Endothelial cell of hepatic sinusoid (primary cell): ENCODE measurements at regions not wholly inside any gene's neighbourhood (a gene's known extent, or its start where the extent isn't known, plus 50 kb on each side); places are given as distances from the start of the nearest gene placed in this dataset.

Experiments used
- in situ Hi-C: cut with HindIII; loops from 2 replicates; pipeline ENCODE4 v1.10.0; 2017; ENCODE audit warnings: low sequenced_read_pairs

DNA sequence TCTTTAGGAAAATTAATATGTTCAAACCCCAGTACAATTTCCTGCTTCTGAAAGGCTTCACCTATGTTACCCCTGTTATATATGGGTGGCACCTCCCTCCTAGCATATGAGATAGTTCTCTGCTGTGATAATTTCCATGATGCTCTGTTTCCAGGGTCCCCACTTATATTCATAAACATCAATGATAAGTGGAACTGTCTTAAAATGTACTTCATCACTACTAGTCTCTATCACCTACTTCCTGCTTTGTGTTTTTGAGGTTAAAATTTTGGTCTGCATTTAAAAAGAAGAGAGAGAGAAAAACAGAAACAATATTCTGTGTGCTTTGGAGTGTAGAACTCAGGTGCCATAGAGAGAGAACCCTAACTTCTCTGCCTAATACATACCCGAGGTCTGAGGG lies 234.7 kb downstream of the HTR1A start:
- in situ Hi-C loops: no loop called here

GRCh38 chr5:63726496-63726895 lies 235.7 kb downstream of the HTR1A start:
- in situ Hi-C loops: no loop called here

- in situ Hi-C loops: no loop called here
These were observed 243.1 kb downstream of the HTR1A start for GRCh38 chr5:63719147-63719546.

GRCh38 chr5:63700241-63700640 lies 262.0 kb downstream of the HTR1A start:
- in situ Hi-C loops: no loop called here

DNA sequence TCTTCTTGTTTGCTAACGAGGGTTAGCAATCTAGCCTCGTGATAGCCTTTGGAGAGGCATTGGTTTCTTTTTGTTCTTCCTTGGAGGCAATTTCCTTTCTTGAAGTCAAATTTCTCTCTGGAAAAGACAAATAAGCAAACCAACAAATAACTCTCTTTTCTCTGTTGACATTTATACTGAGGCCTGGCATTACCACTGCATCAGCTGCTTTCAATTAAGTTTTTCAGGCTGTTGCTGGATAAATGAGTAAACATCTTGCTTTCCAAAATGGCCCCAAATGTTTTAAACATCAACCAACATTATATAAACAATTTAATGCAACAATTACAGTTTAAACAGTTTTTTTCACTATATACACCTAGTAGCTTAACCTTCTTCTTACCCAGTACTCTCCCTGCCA lies 264.4 kb downstream of the HTR1A start:
- in situ Hi-C loops: no loop called here

GRCh38 chr5:63690546-63690945 lies 271.7 kb downstream of the HTR1A start:
- in situ Hi-C loops: no loop called here

GRCh38 chr5:63687854-63688516 lies 274.3 kb downstream of the HTR1A start:
- in situ Hi-C loops: no loop called here

GRCh38 chr5:63686938-63687337 lies 275.3 kb downstream of the HTR1A start:
- in situ Hi-C loops: no loop called here

DNA sequence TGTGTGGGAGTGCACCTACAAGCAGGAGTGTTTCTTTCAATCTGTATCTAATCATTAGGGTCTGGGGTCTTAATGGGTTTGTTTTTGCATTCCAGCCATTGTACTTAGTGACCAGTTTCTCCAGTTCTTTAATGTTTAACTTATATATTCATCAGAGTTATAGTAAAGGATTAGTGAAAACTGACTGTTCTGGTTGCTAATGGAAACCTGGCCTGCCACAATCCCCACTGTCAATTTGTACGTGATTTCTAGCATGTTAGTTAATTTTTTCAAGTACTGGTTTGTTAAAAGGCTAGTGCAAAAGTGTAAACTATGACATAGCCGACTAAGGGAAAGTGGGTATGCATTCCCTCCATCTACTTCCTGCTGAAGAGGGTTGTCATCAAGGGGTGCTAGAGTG lies 276.1 kb downstream of the HTR1A start:
- in situ Hi-C loops: no loop called here

DNA sequence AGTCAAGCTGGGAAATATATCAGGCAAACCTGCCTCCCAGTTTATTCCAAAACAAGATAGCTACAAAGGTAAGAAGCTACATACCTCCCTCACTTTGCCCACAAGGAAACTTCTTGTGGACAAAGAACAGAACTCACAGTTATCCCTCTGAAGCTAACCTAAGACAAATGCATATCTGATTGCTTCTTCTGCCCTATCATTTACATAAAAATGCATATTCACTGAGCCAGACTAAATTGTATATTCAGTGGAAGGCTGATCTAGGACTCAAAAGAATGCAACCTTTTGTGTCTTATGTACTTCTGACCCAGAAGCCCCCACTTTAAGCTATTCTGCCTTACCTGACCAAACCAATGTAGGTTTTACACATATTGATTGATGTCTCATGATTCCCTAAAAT lies 276.8 kb downstream of the HTR1A start:
- in situ Hi-C loops: no loop called here

- in situ Hi-C loops: no loop called here
These were observed 287.4 kb downstream of the HTR1A start for GRCh38 chr5:63674881-63675280.

- in situ Hi-C loops: no loop called here
These were observed 307.2 kb downstream of the HTR1A start for GRCh38 chr5:63655043-63655442.

- in situ Hi-C loops: no loop called here
These were observed 311.7 kb downstream of the HTR1A start for GRCh38 chr5:63650581-63650980.

GRCh38 chr5:63648376-63648775 lies 313.9 kb downstream of the HTR1A start:
- in situ Hi-C loops: no loop called here

- in situ Hi-C loops: no loop called here
These were observed 332.2 kb downstream of the HTR1A start for GRCh38 chr5:63629951-63630630.

DNA sequence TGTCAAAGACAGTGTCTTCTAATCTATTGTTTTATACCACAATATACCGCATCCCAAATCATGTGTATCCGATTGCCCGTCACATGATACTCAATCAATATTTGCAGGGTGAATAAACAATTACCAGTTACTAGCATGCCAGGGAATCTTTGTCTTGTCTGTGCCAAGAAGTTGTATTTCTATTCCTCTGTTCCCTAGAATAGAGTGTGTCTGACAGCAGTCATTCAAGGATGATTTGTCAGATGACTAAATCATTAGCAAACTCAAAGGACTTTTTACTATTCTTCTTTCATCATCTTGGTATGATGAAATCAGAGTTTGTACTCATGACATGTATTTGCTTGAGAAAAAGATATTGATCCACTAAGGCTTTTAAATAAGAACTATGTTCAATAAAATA lies 348.8 kb downstream of the HTR1A start:
- in situ Hi-C loops: no loop called here

- in situ Hi-C loops: no loop called here
These were observed 358.2 kb downstream of the HTR1A start for GRCh38 chr5:63603996-63604395.

- in situ Hi-C loops: no loop called here
These were observed 359.3 kb downstream of the HTR1A start for GRCh38 chr5:63602971-63603370.

- in situ Hi-C loops: no loop called here
These were observed 366.0 kb downstream of the HTR1A start for GRCh38 chr5:63596254-63596653.

DNA sequence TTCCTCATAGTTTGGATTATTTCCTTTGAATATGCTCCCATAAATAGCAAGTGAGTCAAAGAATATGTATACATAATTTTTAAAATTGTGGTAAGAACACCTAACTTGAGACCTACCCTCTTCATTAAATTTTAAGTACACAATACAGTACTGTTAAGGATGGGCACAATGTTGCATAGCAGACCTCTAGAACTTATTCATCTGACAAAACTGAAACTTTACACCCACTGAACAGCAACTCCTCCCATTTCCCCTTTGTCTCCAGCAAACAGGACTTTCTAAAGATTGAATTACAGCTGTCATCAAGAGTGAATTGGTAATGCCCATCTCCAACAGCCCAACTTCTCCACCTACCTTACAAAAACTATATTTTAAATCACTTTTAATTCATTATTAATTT lies 388.9 kb downstream of the HTR1A start:
- in situ Hi-C loops: no loop called here

DNA sequence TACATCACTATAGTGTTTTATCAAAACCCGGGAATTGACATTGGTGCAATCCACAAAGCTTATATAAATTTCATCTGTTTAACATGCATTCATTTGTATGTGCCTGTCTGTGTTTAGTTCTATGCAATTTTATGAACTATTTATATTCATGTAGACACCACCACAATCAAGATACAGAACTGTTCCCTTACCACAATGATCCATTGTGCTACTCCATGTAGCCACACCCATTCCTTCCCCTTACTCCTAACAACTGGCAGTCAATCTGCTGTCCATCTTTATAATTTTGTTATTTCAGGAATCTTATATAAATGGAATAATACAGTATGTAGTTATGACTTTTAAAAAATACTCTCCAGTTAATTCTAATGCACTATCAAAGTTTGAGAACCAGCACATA lies 389.5 kb downstream of the HTR1A start:
- in situ Hi-C loops: no loop called here

DNA sequence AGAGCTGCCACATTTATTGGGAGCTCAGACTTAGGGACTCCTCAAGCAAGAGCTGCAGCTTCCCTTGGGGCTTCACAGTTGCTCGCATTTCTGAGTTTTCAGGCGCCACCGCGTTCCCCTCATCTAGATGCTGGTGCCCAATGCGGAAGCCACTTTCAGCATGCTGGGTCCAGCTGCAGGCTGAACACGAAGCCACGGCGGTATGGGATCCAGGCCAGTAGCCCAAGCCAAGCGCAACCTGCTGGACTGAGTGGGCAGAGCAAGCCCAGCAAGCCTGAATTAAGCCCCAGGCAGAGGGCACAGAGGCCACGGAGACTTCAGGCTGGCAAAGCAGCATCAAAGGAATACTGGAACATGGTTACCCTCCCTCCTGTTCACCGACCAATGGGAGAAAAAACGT lies 391.5 kb downstream of the HTR1A start:
- in situ Hi-C loops: no loop called here

- in situ Hi-C loops: no loop called here
These were observed 397.5 kb downstream of the HTR1A start for GRCh38 chr5:63564789-63565188.
